Muscle layer of duodenum (tissue), 2 donors: ENCODE measurements at regions not wholly inside any gene's neighbourhood (a gene's known extent, or its start where the extent isn't known, plus 50 kb on each side); places are given as distances from the start of the nearest gene placed in this dataset.
"Not testable (repeated sequence)": the region's sequence is repeated elsewhere in the genome, so short reads cannot be mapped to it uniquely, and the experiment has no call there.

ENCODE experiments used
- H3K27ac ChIP-seq: one replicate; pipeline ENCODE4 v1.7.0; 2013; ENCODE audit warnings: mild to moderate bottlenecking, low read length
- H3K27me3 ChIP-seq: one replicate; pipeline ENCODE4 v1.7.0; 2013; ENCODE audit warnings: low read depth, mild to moderate bottlenecking, control low read depth, low read length
- H3K36me3 ChIP-seq, 2 donors: one replicate each; pipeline ENCODE4 v1.7.0; 2013; ENCODE audit warnings: low read length in 2 of 2, control low read depth in 1 of 2, mild to moderate bottlenecking in 1 of 2; ENCODE audit not compliant: insufficient read depth in 2 of 2, control insufficient read depth in 1 of 2
- H3K4me1 ChIP-seq, 2 donors: one replicate each; pipeline ENCODE4 v1.7.0; 2013; ENCODE audit warnings: low read length in 2 of 2, mild to moderate bottlenecking in 2 of 2, control low read depth in 1 of 2, moderate library complexity in 1 of 2; ENCODE audit not compliant: insufficient read depth in 2 of 2, control insufficient read depth in 1 of 2
- H3K4me3 ChIP-seq, 2 donors: one replicate each; pipeline ENCODE4 v1.7.0; 2013; ENCODE audit warnings: low read length in 2 of 2, low read depth in 1 of 2, mild to moderate bottlenecking in 1 of 2
- H3K9me3 ChIP-seq, 2 donors: one replicate each; pipeline ENCODE4 v1.7.0; 2013; ENCODE audit warnings: low read length in 2 of 2, control low read depth in 1 of 2, mild to moderate bottlenecking in 1 of 2; ENCODE audit not compliant: control insufficient read depth in 1 of 2
- donor health status: healthy.

GRCh38 chr2:57217013-57217412 is 829.6 kb upstream of the VRK2 start:
- no peaks in the 10 kb centered on the region for H3K36me3 ChIP-seq
- no peak overlapping the region for H3K27ac ChIP-seq
- H3K4me1 ChIP-seq, result no peaks in the 10 kb centered on the region
- H3K9me3 ChIP-seq, result peaks cover 0 to 18% of the 10 kb centered on the region in 2 donors
- no peak overlapping the region for H3K4me3 ChIP-seq
- no peaks in the 10 kb centered on the region for H3K27me3 ChIP-seq

- Histone ChIP-seq H3K27me3 (no peaks in the 10 kb centered on the region), H3K4me3 (no peak overlapping the region), H3K4me1 (no peaks in the 10 kb centered on the region), H3K36me3 (no peaks in the 10 kb centered on the region), H3K27ac (no peak overlapping the region), H3K9me3 (peaks cover 0 to 18% of the 10 kb centered on the region in 2 donors)
Observed at GRCh38 chr2:57218206-57218605, 828.4 kb upstream of the VRK2 start.

DNA sequence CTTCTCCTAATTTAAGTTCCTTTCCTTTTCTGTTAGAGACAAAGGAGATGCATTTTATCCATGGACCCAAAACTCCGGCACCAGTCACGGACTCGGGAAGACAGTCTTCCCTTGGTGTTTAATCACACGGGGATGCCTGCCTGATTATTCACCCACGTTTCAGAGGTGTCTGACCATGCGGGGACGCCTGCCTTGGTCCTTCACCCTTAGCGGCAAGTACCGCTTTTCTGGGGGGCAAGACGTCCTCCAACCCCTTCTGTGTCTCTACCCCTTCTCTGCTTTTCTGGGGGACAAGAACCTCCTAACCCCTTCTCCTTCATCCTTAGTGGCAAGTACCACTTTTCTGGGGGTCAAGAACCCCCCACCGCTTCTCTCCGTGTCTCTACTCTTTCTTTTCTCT is 816.9 kb upstream of the VRK2 start:
- H3K9me3 ChIP-seq, H3K36me3 ChIP-seq, H3K4me1 ChIP-seq, H3K27ac ChIP-seq, H3K27me3 ChIP-seq, H3K4me3 ChIP-seq: not testable (repeated sequence)

DNA sequence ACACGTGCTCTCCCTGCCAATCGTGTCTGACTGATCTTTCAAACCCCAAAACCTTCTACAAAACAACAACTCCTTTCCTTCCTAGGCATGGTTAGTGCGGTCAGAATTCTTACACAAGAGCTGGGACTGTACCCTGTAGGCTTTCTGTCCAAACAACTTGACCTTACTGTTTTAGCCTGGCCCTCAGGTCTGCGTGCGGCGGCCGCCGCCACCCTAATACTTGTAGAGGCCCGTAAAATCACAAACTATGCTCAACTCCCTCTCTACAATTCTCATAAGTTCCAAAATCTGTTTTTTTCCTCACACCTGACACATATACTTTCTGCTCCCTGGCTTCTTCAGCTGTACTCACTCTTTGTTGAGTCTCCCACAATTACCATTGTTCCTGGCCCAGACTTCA is 814.3 kb upstream of the VRK2 start:
- not testable (repeated sequence) for H3K27me3 ChIP-seq, H3K9me3 ChIP-seq, H3K27ac ChIP-seq, H3K4me1 ChIP-seq, H3K4me3 ChIP-seq, H3K36me3 ChIP-seq

DNA sequence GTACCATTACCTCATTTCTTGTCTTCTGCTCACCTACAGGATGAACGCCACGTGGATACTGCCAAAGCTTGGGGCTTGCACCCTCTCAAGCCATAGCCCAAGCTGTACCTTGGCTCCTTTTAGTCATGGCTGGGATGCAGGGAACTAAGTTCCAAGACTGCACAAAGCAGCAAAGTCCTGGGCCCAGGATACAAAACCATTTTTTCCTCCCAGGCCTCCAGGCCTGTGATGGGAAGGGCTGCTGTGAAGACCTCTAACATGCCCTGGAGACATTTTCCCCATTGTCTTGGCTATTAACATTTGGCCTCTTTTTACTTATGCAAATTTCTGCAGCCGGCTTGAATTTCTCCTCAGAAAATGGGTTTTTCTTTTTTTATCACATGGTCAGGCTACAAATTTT is 795.1 kb upstream of the VRK2 start:
- not testable (repeated sequence) for H3K27ac ChIP-seq, H3K4me3 ChIP-seq, H3K27me3 ChIP-seq, H3K4me1 ChIP-seq, H3K36me3 ChIP-seq
- peaks cover 0 to 24% of the 10 kb centered on the region in 2 donors for H3K9me3 ChIP-seq

GRCh38 chr2:57276408-57276807 is 770.2 kb upstream of the VRK2 start:
- H3K27ac ChIP-seq, H3K36me3 ChIP-seq, H3K9me3 ChIP-seq, H3K4me1 ChIP-seq, H3K27me3 ChIP-seq: not testable (repeated sequence)
- peak overlapping the region in 1 of 2 donors; percentile 28 for H3K4me3 ChIP-seq

DNA sequence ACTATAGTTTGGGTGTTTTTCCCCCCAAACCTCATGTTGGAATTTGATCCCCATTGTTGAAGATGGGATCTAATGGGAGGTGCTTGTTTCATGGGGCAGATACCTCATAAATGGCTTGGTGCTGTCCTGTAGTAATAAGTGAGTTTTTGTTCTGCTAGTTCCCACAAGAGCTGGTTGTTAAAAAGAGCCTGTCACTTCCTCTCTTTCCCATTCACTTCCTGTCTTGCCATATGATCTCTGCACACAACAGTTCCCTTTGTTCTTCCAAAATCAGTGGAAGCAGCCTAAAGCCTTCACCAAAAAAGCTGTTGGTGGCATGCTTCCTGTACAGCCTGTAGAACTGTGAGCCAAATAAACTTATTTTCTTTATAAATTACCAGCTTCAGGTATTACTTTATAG is 768.2 kb upstream of the VRK2 start:
- Histone ChIP-seq H3K9me3 (peaks cover 0 to 9% of the 10 kb centered on the region in 2 donors), H3K4me1 (no peaks in the 10 kb centered on the region), H3K27me3 (no peaks in the 10 kb centered on the region), H3K36me3 (no peaks in the 10 kb centered on the region), H3K27ac (no peak overlapping the region), H3K4me3 (no peak overlapping the region)

GRCh38 chr2:57291209-57291608 is 755.4 kb upstream of the VRK2 start:
- no peaks in the 10 kb centered on the region for H3K27me3 ChIP-seq
- H3K4me3 ChIP-seq, result no peak overlapping the region
- H3K36me3 ChIP-seq, result no peaks in the 10 kb centered on the region
- no peak overlapping the region for H3K27ac ChIP-seq
- H3K4me1 ChIP-seq, result no peaks in the 10 kb centered on the region
- peaks cover 0 to 2% of the 10 kb centered on the region in 2 donors for H3K9me3 ChIP-seq

DNA sequence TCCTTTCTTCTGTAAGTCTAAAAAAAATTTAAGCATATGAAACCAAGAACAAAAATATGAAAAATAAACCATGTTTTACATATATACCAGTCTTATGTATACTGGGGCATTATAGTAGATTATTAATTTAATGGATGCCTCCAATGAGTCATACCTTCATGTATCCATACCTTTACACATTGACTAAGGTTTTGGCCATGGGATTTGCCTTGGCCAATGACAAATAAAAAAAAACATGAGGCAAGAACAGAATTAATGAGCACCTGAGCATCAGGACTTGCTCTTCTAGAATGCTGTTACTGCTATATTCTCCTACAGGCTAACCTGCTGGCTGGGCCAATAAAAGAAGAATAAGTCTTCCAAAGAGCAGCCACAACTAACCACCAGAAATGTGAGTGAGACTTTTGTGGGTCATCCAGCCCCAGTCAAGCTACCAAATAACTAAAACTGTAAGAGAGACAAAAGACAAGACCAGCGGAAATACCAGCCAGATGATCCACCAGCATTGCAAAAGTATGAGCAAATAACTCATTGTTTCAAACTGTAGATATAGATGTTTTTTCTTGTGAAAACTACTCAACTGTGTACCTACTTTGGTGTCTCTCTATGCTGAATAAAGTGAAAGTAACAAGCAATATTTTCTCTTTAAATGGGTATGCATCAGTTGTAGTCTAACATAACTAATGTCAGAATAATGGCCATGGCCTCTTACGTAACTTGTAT is 749.6 kb upstream of the VRK2 start:
- Histone ChIP-seq H3K4me1 (no peaks in the 10 kb centered on the region), H3K36me3 (no peaks in the 10 kb centered on the region), H3K27me3 (no peaks in the 10 kb centered on the region), H3K9me3 (peaks cover 0 to 6% of the 10 kb centered on the region in 2 donors), H3K27ac (no peak overlapping the region), H3K4me3 (no peak overlapping the region)

DNA sequence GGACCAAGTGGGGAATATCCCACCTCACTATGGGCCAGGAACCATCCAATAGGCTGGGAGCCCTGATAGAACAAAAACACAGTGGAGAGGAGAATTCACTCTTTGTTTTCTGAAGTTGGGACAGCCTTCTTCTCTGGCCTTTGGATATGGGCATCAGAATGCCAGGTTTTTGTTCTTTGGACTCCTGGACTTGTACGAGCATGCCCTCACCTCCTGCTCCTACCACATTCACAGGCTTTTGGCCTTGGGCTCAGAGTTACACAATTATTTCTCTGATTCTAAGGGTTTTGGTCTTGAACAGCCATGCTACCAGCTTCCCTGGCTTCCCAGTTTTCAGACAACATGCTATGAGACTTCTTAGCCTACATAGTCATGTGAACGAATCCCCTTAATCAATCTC is 732.9 kb upstream of the VRK2 start:
- Histone ChIP-seq H3K36me3 (no peaks in the 10 kb centered on the region), H3K4me3 (no peak overlapping the region), H3K9me3 (peaks cover 0 to 4% of the 10 kb centered on the region in 2 donors), H3K27ac (no peak overlapping the region), H3K4me1 (no peaks in the 10 kb centered on the region), H3K27me3 (no peaks in the 10 kb centered on the region)

- H3K27me3 ChIP-seq, result no peaks in the 10 kb centered on the region
- no peaks in the 10 kb centered on the region for H3K4me1 ChIP-seq
- no peaks in the 10 kb centered on the region for H3K36me3 ChIP-seq
- no peak overlapping the region for H3K27ac ChIP-seq
- peaks cover 0 to 4% of the 10 kb centered on the region in 2 donors for H3K9me3 ChIP-seq
- H3K4me3 ChIP-seq, result no peak overlapping the region
Observed at GRCh38 chr2:57314682-57315081, 731.9 kb upstream of the VRK2 start.

DNA sequence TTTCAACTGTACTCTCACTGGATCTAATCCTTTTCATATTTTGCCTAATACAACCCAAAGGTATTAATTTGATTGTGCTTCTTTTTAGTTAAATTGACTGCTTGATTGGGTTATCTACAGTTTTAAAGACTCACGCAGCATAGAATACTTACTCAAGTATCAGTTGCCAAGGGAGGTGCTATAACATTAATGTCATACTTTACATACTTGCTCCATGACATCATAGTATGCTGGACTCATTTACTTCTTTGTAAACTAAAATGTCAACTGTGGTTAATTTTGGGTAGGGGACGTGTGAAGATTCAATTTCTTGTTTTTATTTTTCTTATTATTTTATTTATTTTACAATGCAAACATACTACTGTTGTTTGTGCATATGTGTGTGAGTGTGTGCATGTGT is 716.2 kb upstream of the VRK2 start:
- H3K4me1 ChIP-seq, result no peaks in the 10 kb centered on the region
- H3K27ac ChIP-seq, result no peak overlapping the region
- no peaks in the 10 kb centered on the region for H3K27me3 ChIP-seq
- no peaks in the 10 kb centered on the region for H3K9me3 ChIP-seq
- no peaks in the 10 kb centered on the region for H3K36me3 ChIP-seq
- no peak overlapping the region for H3K4me3 ChIP-seq
